NCI-H82 (cell line): ENCODE measurements at regions not wholly inside any gene's neighbourhood (a gene's known extent, or its start where the extent isn't known, plus 50 kb on each side); places are given as distances from the start of the nearest gene placed in this dataset.
A peak's percentile ranks its signal among the peaks of the same experiment; 100 is the strongest.

Experiments used
- DNase-seq: peaks from one replicate; lab custom pipeline; 2025; lab: John Stamatoyannopoulos, UW

DNA sequence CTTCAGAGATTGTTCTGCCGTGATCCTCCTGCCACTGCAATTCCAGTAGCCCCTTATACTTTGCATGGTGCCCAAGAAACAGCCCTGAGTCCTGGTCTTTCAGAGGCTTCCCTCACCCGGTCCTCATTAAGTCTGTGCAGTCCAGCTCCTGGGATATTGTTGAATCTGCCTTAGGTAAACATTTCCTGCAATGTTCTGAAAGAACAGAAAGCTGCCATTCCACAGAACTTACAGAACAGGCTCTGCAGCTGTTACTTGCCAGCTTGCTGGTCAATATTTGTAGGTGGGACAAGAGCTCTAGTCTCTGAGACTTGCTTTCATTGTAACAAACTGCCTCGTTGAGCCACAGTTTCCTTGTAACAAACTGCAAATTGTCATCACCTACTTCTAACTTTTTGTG, 115.0 kb upstream of the KIF5B start:
- DNase-seq = no peak

DNA sequence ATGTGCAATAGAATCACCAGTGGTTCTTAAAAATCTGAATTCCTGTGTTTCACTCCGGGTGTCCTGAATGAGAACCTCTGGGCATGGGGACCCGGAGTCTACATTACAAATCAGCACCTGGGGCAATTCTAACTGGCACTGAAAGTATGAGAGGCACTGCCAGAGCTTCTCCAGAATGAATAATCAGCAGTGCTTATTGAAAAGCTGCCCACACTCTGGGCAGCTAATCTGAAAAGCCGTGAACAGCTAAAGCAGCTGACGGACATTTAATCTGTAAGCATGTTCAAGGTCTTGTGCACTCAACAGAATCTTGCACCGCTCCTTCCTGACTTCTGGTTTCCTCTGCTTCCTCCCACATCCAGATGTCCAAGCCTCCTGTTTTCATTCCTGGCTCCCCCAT, 113.3 kb upstream of the KIF5B start:
- peak; percentile 58 for DNase-seq

DNA sequence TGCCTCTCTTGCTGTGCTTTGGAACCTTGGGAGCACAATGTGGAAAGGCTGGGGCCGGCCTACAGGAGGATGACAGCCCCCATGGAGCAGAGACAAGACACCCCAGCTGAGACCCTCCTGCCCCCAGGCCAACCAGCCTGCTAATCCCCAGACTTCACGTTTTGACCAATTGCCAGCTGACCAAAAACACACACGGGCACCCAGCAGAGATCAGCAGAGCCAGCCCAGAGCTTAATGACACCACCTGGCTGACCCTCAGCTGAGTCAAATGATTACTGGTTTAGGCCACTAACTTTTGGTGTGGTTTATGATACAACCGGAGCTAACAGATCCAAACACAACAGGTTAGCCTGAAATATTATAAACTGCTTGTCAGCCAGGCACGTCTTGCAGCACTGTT, 111.2 kb upstream of the KIF5B start:
- DNase-seq = no peak

DNA sequence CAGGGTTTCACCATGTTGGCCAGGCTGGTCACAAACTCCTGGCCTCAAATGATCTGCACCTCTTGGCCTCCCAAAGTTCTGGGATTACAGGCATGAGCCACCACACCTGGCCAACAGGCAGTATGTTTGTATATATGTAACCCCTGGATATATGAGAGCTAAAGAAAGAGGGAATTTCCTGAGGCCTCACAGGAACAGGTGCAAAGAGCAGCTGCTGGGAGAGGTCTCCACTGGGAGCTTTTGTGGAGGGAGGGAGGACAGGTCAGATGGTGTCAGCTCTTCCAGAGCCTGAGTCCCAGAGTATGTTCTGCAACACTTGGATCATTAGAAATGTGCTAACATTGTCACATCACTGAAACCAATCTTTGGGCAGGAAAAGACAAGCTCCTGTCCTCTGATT, 110.1 kb upstream of the KIF5B start:
- no peak for DNase-seq

DNA sequence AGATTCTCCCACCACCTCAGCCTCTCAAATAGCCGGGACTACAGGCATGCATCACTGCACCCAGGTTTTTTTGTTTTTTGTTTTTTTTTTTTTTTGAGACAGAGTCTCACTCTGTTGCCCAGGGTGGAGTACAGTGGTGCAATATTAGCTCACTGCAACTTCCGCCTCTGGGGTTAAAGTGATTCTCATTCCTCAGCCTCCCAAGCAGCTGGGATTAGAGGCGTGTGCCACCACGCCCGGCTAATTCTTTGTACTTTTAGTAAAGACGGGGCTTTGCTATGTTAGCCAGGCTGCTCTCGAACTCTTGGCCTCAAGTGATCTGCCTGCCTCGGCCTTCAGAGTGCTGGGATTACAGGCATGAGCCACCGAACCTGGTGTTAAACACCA, 107.5 kb upstream of the KIF5B start:
- no peak for DNase-seq

DNA sequence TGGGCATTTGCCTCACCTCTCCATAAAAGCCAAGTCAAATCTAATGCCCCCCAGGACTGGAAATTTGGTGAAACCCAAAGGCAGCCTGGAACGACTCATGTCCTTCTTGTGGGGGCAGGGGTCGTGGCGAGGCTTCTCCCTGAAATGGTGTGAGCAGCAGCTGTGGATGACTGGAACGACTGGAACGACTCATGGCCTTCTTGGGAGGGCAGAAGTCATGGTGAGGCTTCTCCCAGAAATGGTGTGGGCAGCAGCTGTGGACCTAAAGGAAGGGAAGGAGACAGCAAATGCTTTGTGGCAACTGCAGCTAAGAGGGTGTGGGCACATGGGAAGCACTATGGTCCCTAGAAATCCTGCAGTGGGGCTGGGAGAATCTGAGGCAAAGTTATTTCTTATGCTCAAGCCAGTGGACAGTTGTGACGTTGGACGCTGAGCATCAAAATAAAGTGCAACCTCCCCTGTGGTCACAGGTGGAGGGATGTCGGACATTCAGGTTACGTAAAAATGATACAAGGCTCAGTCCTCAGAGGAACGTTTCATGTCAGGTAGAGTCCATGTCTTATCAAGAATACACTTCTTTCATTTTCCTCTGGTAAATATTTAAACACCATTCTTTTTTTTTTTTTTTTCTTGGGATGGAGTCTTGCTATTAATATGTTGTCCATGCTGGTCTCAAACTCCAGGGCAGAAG, 107.0 kb upstream of the KIF5B start:
- no peak for DNase-seq

DNA sequence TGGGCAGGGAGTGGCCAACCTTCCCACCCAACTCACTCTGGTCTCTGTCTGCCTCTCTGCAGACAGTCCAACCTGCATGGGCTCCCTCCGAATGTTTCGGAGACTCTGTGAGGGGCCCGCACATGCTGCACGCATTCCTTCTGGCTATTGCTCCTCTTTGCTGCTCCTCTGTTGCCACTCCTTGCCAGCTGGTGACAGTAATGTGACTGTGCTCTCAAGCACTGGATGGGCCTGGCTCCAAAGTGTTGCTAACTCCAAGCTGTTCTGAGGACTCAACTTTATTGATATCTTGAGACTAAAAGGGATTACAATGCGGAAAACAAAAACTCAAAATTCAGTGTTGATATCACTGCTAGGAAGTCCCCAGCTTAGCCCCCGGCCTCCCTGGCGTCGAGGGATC, 105.4 kb upstream of the KIF5B start:
- no peak for DNase-seq

DNA sequence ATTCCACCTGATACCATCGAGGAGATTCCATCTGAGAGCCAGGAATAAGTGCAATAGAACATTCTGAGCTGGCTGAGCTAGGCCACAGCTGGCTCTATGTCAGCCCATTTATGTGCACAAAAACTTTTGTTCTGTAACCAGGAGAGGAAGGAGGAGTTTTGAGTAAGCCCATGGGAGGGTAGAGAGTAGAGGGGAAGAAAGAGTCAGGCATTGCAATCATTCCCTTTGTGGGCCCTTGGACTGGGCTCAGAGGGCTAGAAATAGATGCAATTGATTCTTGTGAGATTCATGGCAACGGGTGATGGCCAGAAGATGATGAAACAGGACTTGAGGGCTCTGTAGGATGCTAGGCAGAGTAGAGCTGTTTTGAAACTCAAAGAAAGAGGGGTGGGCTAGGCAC, 104.6 kb upstream of the KIF5B start:
- no peak for DNase-seq

DNA sequence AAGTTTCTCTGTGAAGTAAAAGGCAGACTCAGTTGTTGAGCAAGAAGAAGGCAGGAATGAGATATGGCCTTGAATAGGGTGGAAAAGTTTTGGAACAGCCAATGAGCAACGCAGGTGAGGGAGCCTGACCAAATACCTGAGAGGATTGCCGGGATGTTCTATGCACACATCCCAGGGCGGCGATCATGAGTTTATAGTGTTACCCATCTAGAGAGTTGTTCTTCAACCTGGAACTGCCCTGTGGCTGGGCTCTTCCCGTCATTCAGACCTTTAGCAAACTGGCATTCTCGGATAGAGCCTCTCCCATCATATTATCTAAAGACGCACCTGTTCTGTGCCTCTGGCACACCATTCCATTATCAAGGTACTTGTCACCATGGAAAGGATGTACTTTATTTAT, 103.0 kb upstream of the KIF5B start:
- no peak for DNase-seq

DNA sequence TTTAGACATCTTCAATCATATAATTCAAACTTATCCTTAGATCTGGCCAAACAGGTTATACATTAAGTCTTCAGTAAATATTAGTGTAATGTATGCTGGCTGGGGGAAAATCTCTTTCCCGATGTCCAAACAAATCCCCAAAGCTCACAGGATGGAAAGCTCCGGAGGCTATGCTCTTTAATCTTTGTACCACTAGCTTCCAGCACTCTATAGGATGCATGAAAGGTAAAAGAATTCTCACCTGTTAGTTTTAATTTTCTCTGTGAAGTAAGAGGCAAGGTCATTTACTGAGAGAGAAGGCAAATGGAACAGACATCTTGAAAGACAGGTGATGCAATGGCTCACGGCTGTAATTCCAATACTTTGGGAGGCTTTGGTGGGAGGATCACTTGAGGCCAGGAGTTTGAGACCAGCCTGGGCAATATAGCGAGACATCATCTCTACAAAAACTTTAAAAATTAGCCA, 99.8 kb upstream of the KIF5B start:
- no peak for DNase-seq

DNA sequence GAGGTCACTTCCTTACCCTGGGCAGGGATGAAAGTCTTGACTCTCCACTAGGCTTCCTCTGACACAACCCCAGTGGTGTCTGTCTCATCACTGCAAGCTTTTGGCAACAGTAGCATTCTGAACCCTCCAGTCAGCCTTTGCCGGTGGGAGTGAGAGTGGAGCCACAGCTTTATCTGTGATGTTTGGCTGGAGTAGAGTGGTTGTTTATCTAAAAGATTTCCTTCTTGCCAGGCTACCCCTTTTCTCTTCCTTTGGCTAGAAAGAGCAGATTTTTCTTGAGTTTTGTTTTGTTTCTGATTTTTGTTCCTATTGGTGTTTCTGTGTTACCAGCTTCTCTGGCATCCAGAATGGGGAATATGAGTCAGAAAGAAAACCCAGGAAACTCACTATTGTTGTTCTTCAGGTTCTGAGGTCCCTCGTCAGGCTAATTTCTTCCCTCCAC, 98.9 kb upstream of the KIF5B start:
- DNase-seq = no peak

DNA sequence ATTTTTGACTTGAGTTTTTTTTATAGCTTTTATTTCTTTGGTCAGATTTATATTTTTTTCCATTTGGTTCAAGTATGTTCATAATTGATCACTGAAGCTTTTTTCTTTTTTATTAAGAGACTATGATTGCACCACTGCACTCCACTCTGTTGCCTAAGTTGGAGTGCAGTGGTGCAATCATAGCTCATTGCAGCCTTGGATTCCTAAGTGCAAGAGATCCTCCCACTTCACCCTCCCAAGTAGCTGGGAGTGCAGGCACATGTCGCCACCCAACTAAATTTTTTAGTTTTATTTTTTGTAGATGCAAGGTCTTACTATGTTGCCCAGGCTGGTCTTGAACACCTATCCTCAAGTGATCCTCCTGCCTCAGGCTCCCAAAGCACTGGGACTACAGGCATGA, 97.7 kb upstream of the KIF5B start:
- no peak for DNase-seq

DNA sequence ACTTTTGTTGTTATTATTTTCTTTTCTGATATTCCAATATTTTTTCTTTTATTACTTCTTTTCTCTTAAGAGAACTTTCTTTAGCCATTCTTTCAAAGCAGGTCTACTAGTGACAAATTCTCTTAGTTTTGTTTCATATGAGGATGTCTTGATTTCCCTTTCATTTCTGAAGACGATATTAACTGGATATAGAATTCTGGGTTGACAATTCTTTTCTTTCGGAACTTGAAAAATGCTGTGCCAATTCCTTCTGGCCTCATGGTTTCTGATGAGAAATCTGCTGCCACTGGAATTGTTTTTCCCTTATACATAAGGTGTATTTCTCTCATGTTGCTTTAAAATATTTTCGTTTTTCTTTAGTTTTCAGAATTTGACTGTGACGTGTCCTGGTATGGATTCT, 97.0 kb upstream of the KIF5B start:
- DNase-seq = no peak

DNA sequence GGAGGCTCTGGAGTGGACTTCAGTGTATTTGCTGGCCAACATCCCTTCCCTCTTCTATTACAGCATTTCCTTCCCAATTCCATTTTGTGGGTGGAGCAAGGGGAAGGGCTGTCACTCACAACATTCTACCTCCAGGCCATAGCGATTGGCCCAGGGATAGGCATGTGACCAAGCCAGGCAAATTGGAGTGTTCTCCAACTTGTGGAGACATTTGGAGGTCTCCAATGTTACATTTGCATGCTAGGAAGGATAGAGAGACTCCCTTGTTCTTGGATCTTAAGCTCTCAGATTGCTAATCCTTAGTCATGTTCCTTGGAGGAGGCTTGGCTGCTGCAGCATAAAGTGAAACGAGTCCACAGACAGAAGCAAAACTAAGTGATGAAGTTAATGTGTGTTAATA, 95.6 kb upstream of the KIF5B start:
- no peak for DNase-seq

DNA sequence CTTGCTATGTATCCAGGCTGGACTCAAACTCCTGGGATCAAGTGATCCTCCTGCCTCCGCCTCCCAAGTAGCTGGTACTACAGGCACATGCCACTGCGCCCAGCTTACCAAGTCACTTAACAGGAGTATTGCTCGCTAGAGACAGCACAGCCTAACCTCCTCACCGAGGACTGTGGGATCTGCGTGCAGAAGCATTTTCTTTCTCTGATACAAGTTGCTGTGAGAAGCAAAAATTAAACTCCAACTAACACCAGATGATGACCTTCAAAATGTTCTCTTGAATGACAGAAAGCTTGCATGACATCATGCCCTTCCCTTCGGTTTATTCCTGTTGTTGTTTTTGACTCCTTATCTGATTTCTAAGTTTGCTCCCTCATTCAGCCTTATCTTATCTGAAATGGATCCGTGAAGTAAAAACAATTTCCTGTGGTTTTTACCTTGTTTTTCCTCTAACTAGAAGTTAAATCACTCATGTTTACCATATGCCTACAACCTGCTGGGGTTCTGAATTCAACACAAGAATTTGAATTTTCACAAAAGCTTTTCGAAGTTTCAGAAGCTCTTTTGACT, 94.4 kb upstream of the KIF5B start:
- no peak for DNase-seq

DNA sequence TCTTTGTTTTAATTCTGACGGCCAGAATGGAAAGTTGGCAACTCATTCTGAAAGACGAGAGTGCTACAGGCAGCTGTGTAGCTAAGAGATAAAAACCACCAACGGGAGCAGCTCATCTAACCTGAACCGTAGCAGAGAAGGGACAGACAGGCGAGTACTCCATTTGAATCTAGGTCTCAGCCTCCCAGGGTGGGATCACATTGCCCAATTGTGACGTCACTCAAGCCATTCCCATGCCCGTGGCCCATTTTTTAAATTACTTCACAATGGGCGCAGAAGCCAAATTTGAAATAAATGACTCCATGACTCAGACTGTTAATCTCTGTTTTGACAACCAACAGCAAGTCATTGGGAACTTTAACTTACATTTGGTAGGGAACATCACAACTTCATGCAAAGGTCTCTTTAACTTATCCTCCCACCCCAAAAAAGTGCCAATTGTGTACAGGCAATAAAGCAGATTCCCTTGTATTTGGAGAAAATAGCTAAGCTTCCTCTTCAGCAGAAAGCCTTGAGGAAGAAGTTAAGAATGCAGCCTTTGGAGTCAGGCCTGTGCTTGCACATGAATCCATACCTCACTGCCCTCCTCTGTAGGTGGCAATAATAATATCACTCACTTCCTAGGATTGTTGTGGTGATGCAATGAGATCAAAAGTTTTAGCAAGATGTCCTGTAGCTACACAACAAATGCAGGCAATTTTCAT, 93.2 kb upstream of the KIF5B start:
- DNase-seq = no peak

DNA sequence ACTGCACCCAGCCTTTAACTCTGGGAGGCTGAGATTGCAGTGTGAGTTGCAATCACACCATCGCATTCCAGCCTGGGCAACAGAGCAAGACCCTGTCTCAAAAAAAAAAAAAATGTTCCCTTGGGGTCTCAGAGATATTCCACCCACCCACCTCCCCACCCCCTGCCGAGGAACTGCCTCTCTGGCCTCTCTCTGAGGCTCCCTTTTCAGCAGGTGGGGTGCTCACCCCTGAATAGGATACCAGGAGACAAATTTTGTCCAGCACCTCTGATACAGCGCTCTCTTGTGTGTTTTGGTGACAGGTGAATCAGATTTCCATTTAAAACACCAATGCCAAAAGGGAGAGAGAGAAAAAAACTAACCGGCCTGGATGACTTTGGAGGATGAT, 92.6 kb upstream of the KIF5B start:
- no peak for DNase-seq

DNA sequence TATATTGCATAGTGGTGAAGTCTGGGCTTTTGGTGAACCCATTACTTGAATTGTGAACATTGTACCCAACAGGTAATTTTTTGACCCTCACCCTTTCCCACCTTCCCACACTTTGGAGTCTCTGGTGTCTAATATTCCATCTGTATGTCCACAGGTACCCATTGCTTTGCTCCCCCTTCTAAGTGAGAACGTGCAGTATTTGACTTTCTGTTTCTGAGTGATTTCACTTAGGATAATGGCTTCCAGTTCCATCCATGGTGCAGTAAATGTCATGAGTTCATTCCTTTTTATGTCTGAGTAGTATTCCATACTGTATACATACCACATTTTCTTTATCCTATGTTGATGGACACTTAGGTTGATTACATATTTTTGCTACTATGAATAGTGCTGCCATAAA, 91.5 kb upstream of the KIF5B start:
- no peak for DNase-seq

DNA sequence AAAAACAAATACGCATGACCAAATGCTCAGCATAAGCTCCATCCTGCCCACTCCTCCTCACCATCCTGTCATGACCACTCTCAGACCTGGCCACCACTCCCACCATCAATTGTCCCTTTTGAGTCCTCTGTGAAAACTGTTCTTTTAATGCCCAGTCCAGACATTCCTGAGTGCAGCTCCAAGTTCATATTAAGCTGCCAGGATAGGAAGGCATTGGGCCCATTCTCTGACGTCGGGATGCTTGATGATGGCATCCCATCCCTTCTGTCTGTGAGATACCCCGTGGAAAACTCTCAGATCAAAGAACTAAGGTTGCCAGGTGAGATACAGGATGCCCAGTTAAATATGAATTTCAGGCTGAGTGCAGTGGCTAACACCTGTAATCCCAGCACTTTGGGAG, 89.9 kb upstream of the KIF5B start:
- no peak for DNase-seq

DNA sequence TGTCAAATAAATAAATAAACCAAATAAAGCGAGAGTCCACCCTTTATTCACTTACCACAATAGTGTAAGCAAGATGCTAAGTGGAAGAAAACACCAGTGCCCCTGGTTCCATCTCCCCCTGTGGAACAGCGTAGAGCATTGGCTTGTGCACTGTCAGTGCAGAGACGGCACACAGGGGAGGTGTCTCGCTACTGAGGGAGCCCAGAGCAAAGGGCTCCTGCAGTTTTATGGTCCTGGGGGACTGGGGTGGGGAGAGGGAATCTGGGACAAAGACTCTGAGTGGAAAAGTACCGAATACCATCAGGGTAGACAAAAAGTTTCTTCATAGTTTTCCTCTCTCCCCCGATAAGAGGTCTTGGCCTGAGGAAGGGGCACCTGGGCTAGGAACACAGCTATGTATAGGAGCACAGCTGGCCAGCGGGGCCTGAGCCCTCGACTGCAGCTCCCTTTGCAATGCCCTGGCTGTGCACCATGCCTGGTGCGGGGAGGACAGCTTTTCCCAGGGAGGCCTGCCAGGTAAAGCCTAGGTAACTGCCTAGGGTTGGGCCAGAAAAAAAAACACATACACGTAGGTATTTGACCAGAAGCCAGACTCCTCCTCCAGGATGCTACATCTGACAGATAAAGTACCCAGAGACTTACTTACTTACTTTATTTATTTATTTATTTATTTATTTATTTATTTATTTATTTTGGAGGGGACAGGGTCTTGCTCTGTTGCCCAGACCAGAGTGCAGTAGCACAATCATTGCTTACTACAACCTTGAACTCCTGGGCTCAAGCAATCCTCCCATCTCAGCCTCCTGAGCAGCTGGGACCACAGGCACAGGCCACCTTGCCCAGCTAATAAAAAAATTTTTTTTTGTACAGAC, 88.8 kb upstream of the KIF5B start:
- no peak for DNase-seq

DNA sequence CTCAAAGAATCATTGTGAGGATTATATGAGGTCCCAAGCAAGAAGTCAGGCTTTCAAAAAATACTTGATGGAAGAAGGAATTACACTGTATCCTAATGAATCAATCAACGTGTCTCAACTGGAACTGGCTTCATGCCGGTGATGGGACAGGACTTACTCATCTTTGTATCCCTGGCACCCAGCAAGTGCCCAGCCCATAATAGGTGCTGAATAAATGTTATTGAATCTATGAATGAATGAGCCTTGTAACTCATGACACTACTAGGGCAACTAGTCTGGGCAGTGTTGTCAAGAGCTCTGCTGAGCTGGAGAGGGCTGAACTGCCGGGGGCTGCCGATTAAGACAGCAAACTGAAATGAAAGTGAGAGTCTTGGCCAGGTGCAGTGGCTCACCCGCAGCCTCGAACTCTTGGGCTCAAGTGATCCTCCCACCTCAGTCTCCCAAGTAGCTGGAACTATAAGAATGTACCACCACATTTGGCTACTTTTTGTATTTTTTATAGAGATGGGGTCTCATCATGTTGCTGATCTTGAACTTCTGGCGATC, 87.2 kb upstream of the KIF5B start:
- DNase-seq = no peak

DNA sequence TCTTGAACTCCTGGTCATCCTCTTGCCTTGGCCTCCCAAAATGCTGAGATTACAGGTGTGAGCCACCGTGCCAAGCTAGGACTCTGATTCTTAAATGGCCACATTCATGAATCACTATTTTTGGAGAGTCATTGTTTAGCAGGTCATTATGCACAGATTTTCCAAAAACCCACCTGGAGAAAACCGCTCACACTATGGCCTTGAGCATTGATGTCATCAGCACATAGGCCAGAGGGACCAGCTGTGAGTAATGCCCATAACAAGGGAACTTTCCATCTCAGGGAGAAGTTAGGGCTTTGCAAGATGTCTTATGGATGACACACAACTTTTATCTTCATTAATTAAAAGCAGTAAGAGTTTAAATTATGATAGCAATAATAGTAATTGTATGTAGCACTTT, 86.4 kb upstream of the KIF5B start:
- DNase-seq = no peak
